ENCODE measurements at regions not wholly inside any gene's neighbourhood (a gene's known extent, or its start where the extent isn't known, plus 50 kb on each side); places are given as distances from the start of the nearest gene placed in this dataset.

DNA sequence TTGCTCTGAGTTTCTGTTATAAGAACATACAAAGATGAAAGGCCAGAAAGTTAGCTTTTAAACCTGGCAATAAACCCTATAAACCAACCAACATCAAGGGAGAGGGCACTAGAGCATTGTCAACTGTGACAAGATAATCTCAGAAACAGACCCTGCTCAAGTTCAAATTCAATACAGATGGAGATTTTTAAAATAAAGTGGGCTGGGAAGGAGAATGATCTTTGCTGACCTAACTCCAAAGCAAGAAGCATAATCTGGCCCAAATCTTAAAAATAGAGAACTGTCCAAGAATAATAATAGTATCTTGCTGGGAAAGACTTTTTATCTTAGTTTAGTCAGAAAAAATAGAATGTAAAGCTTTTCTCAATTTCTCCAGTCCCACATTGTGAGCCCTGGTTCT is 485.5 kb downstream of the DISC1 start:
- Histone ChIP-seq H3K9me3 (ENCODE audit: low read length) (no peaks in the 10 kb centered on the region), H3K9ac (ENCODE audit: low read length) (no peak overlapping the region), H3K27me3 (ENCODE audit: low read length) (no peaks in the 10 kb centered on the region), H3K36me3 (ENCODE audit: insufficient read depth, low read length) (no peaks in the 10 kb centered on the region), H3K4me1 (ENCODE audit: low read length) (no peaks in the 10 kb centered on the region), H3K4me2 (ENCODE audit: low read depth, low read length, poor library complexity, severe bottlenecking) (no peak overlapping the region), H3K4me3 (ENCODE audit: low read length) (no peak overlapping the region), H4K20me1 (ENCODE audit: insufficient read depth, low read depth, low read length) (no peaks in the 10 kb centered on the region), H3K79me2 (ENCODE audit: low read length) (no peaks in the 10 kb centered on the region), H3K27ac (ENCODE audit: low read length) (no peak overlapping the region), H3K9me2 (replicated peaks; ENCODE audit: insufficient read depth, low read length) (no peaks in the 10 kb centered on the region), H2AFZ (ENCODE audit: low read length) (no peak overlapping the region)
- DNase-seq = no peak

DNA sequence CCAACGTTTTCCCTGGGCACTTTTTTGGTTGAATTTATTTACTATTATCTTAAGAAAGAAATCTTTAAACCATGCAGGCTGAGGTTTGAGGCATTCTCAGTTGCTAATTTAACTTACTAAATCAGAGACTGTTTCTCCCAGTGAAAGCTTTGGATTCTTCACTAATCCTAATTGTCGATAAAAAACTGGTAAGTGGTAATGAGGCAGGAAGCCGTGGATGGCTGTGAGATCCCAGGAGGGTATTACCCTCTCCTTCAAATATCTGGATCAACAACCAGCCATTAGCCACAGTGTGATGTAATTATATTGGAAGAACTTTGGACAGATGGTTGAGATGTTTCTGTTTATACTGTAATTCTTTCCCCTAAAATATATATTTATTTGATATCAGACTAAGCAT is 485.0 kb downstream of the DISC1 start:
- no peak for DNase-seq
- Histone ChIP-seq H2AFZ (ENCODE audit: low read length) (no peak overlapping the region), H3K27me3 (ENCODE audit: low read length) (no peaks in the 10 kb centered on the region)

DNA sequence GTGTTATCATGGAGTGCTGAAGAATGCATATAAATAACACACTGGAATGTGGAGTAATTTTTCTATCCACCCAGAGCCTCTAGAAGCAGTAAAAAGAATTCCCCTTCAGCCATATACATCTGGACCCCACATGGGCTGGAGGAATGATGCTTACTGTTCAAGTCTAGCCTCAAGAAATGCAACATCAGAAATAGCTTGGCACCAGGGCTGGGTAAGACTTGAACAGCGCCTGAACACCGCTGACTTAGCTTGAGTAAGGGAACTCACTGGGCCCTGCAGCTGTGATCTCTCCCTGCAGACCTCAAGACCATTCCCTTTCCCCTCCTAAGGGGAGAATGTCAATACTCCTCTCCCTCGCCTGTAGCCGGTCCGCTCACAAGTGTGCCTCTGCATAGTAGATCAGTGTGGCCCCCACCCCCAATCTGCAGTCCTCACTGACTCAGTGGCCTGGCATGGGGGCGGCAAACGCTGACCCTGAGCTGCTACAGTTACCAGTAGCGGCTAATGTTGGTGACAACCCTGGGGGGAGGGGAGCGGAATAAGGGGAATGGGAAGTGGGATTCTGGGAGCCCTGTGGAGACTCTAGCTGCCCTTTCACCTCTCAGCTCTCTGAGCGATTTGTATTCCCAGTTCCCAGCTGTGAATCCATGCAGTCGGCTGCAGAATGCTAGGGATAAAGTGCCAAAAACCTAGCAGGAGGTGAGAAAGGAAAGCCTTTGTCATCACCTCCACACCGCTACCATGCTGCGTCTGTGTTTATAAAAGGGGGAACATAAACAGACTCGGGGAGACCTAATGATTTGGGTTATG is 483.9 kb downstream of the DISC1 start:
- DNase-seq = no peak
- Histone ChIP-seq H3K27ac (ENCODE audit: low read length) (no peak overlapping the region), H3K9me2 (replicated peaks; ENCODE audit: insufficient read depth, low read length) (no peaks in the 10 kb centered on the region)

More for the DNA sequence above, 485.0 kb downstream of the DISC1 start:
- no peaks in the 10 kb centered on the region for H3K9me3 ChIP-seq (ENCODE audit: low read length)
- H3K9ac ChIP-seq (ENCODE audit: low read length) = no peak overlapping the region
- H3K79me2 ChIP-seq (ENCODE audit: low read length) = no peaks in the 10 kb centered on the region
- H3K27ac ChIP-seq (ENCODE audit: low read length) = no peak overlapping the region
- no peaks in the 10 kb centered on the region for H3K36me3 ChIP-seq (ENCODE audit: insufficient read depth, low read length)
- H3K4me3 ChIP-seq (ENCODE audit: low read length) = no peak overlapping the region
- H4K20me1 ChIP-seq (ENCODE audit: insufficient read depth, low read depth, low read length) = no peaks in the 10 kb centered on the region
- no peak overlapping the region for H3K4me2 ChIP-seq (ENCODE audit: low read depth, low read length, poor library complexity, severe bottlenecking)
- no peaks in the 10 kb centered on the region for H3K4me1 ChIP-seq (ENCODE audit: low read length)
- H3K9me2 ChIP-seq (replicated peaks; ENCODE audit: insufficient read depth, low read length) = no peaks in the 10 kb centered on the region

DNA sequence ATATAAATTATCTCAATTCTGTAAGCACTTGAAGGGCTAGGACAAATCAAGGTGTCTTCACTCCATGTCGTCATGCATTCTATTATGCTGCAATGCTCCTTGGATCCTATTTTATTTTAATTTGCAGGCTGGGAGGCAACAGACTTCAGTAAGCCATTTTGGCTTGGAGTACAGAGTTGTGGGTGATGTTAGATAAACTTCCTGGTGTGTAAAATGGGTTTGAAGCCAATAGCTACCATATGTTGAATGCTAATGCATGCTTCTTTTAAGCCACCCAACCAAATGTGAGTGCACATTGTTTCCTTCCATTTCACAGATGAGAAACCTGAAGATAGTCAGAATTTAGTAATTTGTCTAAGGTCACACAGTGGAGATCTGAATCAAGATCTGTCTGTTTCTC is 482.8 kb downstream of the DISC1 start:
- no peak overlapping the region for H3K9ac ChIP-seq (ENCODE audit: low read length)
- H3K9me3 ChIP-seq (ENCODE audit: low read length) = no peaks in the 10 kb centered on the region
- no peaks in the 10 kb centered on the region for H4K20me1 ChIP-seq (ENCODE audit: insufficient read depth, low read depth, low read length)
- H3K36me3 ChIP-seq (ENCODE audit: insufficient read depth, low read length) = no peaks in the 10 kb centered on the region
- H3K4me3 ChIP-seq (ENCODE audit: low read length) = no peak overlapping the region
- H3K27ac ChIP-seq (ENCODE audit: low read length) = no peak overlapping the region
- H3K9me2 ChIP-seq (replicated peaks; ENCODE audit: insufficient read depth, low read length) = no peaks in the 10 kb centered on the region
- H3K4me2 ChIP-seq (ENCODE audit: low read depth, low read length, poor library complexity, severe bottlenecking) = no peak overlapping the region
- no peaks in the 10 kb centered on the region for H3K27me3 ChIP-seq (ENCODE audit: low read length)
- H3K4me1 ChIP-seq (ENCODE audit: low read length) = no peaks in the 10 kb centered on the region
- no peak overlapping the region for H2AFZ ChIP-seq (ENCODE audit: low read length)
- no peak for DNase-seq
- no peaks in the 10 kb centered on the region for H3K79me2 ChIP-seq (ENCODE audit: low read length)

More for the DNA sequence above, 483.9 kb downstream of the DISC1 start:
- Histone ChIP-seq H3K27me3 (ENCODE audit: low read length) (no peaks in the 10 kb centered on the region), H2AFZ (ENCODE audit: low read length) (no peak overlapping the region), H3K4me1 (ENCODE audit: low read length) (no peaks in the 10 kb centered on the region), H3K9ac (ENCODE audit: low read length) (no peak overlapping the region), H3K4me3 (ENCODE audit: low read length) (no peak overlapping the region), H3K9me3 (ENCODE audit: low read length) (no peaks in the 10 kb centered on the region), H3K36me3 (ENCODE audit: insufficient read depth, low read length) (no peaks in the 10 kb centered on the region), H3K4me2 (ENCODE audit: low read depth, low read length, poor library complexity, severe bottlenecking) (no peak overlapping the region), H3K79me2 (ENCODE audit: low read length) (no peaks in the 10 kb centered on the region), H4K20me1 (ENCODE audit: insufficient read depth, low read depth, low read length) (no peaks in the 10 kb centered on the region)

DNA sequence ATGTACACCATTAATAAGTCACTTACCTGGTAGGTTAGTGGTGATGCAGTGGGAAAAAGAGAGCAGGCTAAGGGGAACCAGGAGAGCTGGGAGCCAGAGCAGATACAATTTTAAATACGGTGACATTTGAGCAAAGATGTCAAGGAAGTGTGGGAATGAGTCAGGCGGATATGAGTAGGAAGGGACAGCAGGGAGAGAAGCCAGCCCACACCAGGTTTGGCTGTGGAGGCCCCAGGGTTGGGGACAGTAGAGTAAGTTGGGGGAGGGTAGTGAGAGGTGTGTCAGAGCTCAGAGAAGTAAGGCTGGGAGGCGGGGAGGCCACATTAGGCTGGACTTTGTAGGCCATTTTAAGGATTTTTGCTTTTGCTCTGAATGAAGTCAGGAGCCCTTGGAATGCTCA is 482.0 kb downstream of the DISC1 start:
- Histone ChIP-seq H3K9ac (ENCODE audit: low read length) (no peak overlapping the region), H3K27me3 (ENCODE audit: low read length) (no peaks in the 10 kb centered on the region), H4K20me1 (ENCODE audit: insufficient read depth, low read depth, low read length) (no peaks in the 10 kb centered on the region), H3K27ac (ENCODE audit: low read length) (no peak overlapping the region), H2AFZ (ENCODE audit: low read length) (no peak overlapping the region), H3K4me3 (ENCODE audit: low read length) (no peak overlapping the region), H3K9me2 (replicated peaks; ENCODE audit: insufficient read depth, low read length) (no peaks in the 10 kb centered on the region), H3K9me3 (ENCODE audit: low read length) (no peaks in the 10 kb centered on the region), H3K36me3 (ENCODE audit: insufficient read depth, low read length) (no peaks in the 10 kb centered on the region), H3K4me2 (ENCODE audit: low read depth, low read length, poor library complexity, severe bottlenecking) (no peak overlapping the region), H3K79me2 (ENCODE audit: low read length) (no peaks in the 10 kb centered on the region), H3K4me1 (ENCODE audit: low read length) (no peaks in the 10 kb centered on the region)
- DNase-seq = no peak

DNA sequence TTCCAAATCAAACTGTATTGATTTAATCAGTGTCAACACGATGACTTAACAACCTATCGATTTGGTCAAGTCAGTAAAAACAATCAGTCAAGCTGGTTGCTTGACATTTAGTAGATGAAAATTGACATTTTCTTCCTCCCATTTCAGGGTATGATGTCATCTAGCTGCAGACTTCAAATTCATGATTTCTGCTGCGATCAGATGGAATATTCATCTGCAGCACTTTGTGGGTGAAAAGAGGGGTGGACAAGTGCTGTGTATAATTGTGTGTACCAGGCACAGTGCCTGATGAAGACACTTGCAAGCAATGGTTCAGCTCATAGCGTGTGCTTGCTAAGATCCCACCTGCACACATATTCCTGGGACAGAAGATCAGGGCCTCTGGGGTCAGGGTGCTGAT is 479.8 kb downstream of the DISC1 start:
- Histone ChIP-seq H3K79me2 (ENCODE audit: low read length) (no peaks in the 10 kb centered on the region), H3K9me3 (ENCODE audit: low read length) (no peaks in the 10 kb centered on the region), H3K27ac (ENCODE audit: low read length) (no peak overlapping the region), H4K20me1 (ENCODE audit: insufficient read depth, low read depth, low read length) (no peaks in the 10 kb centered on the region), H2AFZ (ENCODE audit: low read length) (no peak overlapping the region), H3K27me3 (ENCODE audit: low read length) (no peaks in the 10 kb centered on the region), H3K9me2 (replicated peaks; ENCODE audit: insufficient read depth, low read length) (no peaks in the 10 kb centered on the region), H3K4me2 (ENCODE audit: low read depth, low read length, poor library complexity, severe bottlenecking) (no peak overlapping the region), H3K9ac (ENCODE audit: low read length) (no peak overlapping the region), H3K36me3 (ENCODE audit: insufficient read depth, low read length) (no peaks in the 10 kb centered on the region), H3K4me1 (ENCODE audit: low read length) (no peaks in the 10 kb centered on the region), H3K4me3 (ENCODE audit: low read length) (no peak overlapping the region)
- no peak for DNase-seq

DNA sequence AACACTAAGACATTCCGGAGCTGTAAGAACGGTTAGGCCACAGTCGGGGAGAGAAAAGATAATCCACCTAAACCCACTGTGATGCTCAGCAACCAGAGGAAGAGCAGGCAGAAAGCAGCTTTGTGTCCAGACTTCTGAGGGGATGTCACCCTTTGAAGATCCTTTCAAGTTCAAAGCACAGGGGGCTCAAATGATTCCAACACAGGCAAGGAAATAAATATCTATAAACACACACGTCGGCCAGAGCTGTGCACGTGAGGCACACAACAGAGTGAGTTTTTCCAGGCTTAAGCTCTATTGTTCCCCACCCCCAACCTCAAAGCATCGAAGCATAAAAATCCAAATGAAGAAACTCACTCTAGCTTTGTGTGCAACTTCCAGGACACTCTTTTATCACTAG is 479.0 kb downstream of the DISC1 start:
- Histone ChIP-seq H3K79me2 (ENCODE audit: low read length) (no peaks in the 10 kb centered on the region), H3K4me2 (ENCODE audit: low read depth, low read length, poor library complexity, severe bottlenecking) (no peak overlapping the region), H3K9me2 (replicated peaks; ENCODE audit: insufficient read depth, low read length) (no peaks in the 10 kb centered on the region), H4K20me1 (ENCODE audit: insufficient read depth, low read depth, low read length) (no peaks in the 10 kb centered on the region), H3K4me3 (ENCODE audit: low read length) (no peak overlapping the region), H3K9me3 (ENCODE audit: low read length) (no peaks in the 10 kb centered on the region), H3K27ac (ENCODE audit: low read length) (no peak overlapping the region), H3K9ac (ENCODE audit: low read length) (no peak overlapping the region), H2AFZ (ENCODE audit: low read length) (no peak overlapping the region), H3K36me3 (ENCODE audit: insufficient read depth, low read length) (no peaks in the 10 kb centered on the region), H3K27me3 (ENCODE audit: low read length) (no peaks in the 10 kb centered on the region), H3K4me1 (ENCODE audit: low read length) (no peaks in the 10 kb centered on the region)
- no peak for DNase-seq

DNA sequence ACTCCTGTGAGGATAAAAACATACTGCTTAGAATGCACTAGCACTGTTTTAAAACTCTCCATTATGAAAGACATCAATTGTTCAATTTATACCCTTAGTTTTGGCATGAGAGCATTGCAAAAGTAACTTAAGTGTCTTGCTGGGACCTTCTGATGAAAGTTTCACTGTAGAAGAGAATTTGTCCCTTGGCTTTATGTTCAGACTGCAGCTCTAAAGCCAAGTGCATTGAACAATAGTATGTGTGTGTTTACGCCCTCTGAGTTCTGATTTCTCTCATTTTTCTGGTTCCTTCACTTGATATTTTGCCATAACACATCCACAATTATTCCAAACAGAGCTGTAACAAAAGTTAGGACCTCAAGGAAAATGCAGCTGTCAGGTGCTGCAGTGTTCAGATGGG is 474.6 kb downstream of the DISC1 start:
- H3K4me3 ChIP-seq (ENCODE audit: low read length) = no peak overlapping the region
- H3K9me2 ChIP-seq (replicated peaks; ENCODE audit: insufficient read depth, low read length) = no peaks in the 10 kb centered on the region
- no peak overlapping the region for H2AFZ ChIP-seq (ENCODE audit: low read length)
- H3K9me3 ChIP-seq (ENCODE audit: low read length) = no peaks in the 10 kb centered on the region
- H3K4me2 ChIP-seq (ENCODE audit: low read depth, low read length, poor library complexity, severe bottlenecking) = no peak overlapping the region
- H3K4me1 ChIP-seq (ENCODE audit: low read length) = no peaks in the 10 kb centered on the region
- H3K79me2 ChIP-seq (ENCODE audit: low read length) = no peaks in the 10 kb centered on the region
- H3K27me3 ChIP-seq (ENCODE audit: low read length) = no peaks in the 10 kb centered on the region
- H3K9ac ChIP-seq (ENCODE audit: low read length) = no peak overlapping the region
- H3K36me3 ChIP-seq (ENCODE audit: insufficient read depth, low read length) = no peaks in the 10 kb centered on the region
- no peak overlapping the region for H3K27ac ChIP-seq (ENCODE audit: low read length)
- DNase-seq = no peak
- H4K20me1 ChIP-seq (ENCODE audit: insufficient read depth, low read depth, low read length) = no peaks in the 10 kb centered on the region
